B cell (primary cell): ENCODE measurements at regions not wholly inside any gene's neighbourhood (a gene's known extent, or its start where the extent isn't known, plus 50 kb on each side); places are given as distances from the start of the nearest gene placed in this dataset.

Experiments
- ATAC-seq: fragments of 200-7000 bp; cut with Tn5 transposase; one replicate; pipeline ENCODE4 v1.10.0; 2021; ENCODE audit warnings: low read depth, mild to moderate bottlenecking, moderate number of reproducible peaks, moderate library complexity
- CTCF ChIA-PET: fragments of 350-600 bp; sonication (Branson Sonifier 250); formaldehyde crosslinking; loops from one replicate; lab custom pipeline; 2021; ENCODE audit warnings: antibody characterized with exemption, inconsistent platforms; lab: Charles Lee
- POLR2A ChIA-PET: fragments of 350-600 bp; sonication (Branson Sonifier 250); formaldehyde crosslinking; loops from one replicate; lab custom pipeline; 2021; ENCODE audit warnings: antibody characterized with exemption; lab: Charles Lee
- DNase-seq: peaks from one replicate; pipeline ENCODE4 v3.0.0; 2013
- H2AFZ ChIP-seq: 2 replicates; pipeline ENCODE4 v1.6.1; 2012; ENCODE audit warnings: mild to moderate bottlenecking, low read depth, low read length; ENCODE audit not compliant: insufficient read depth, poor library complexity, severe bottlenecking
- H3K27ac ChIP-seq, 2 donors: 1 replicate in 1 of 2; 2 replicates in 1 of 2; pipeline ENCODE4 v1.5.1; 2012 to 2013; ENCODE audit warnings: low read length in 2 of 2, mild to moderate bottlenecking in 2 of 2, moderate library complexity in 1 of 2
- H3K27me3 ChIP-seq, 4 experiments: fragments of 200-600 bp in 1 of 4; sonication (generic) in 1 of 4; replicated peaks in 1 of 4; 1 replicate in 2 of 4; 2 replicates in 2 of 4; pipeline versions ENCODE4 v1.6.1 to v1.7.0; 2013 to 2016; ENCODE audit warnings: low read length in 3 of 4, mild to moderate bottlenecking in 2 of 4, mixed read lengths in 1 of 4, moderate library complexity in 1 of 4; ENCODE audit not compliant: insufficient read depth in 4 of 4, control insufficient read depth in 3 of 4; ENCODE audit errors: control extremely low read depth in 1 of 4
- H3K36me3 ChIP-seq, 2 experiments: replicated peaks in 1 of 2; 1 replicate in 1 of 2; 2 replicates in 1 of 2; pipeline versions ENCODE4 v1.6.1 to v1.7.1; 2013; ENCODE audit warnings: low read length in 1 of 2; ENCODE audit not compliant: insufficient read depth in 2 of 2, control insufficient read depth in 1 of 2; ENCODE audit errors: control extremely low read depth in 1 of 2, extremely low read depth in 1 of 2
- H3K4me1 ChIP-seq, 2 donors: fragments of 200-600 bp in 1 of 2; sonication (generic) in 1 of 2; 1 replicate in 1 of 2; 2 replicates in 1 of 2; pipeline versions ENCODE4 v1.5.1 to v1.6.1; 2013 to 2017; ENCODE audit warnings: low read length in 2 of 2; ENCODE audit not compliant: control insufficient read depth in 2 of 2, insufficient read depth in 2 of 2
- H3K4me2 ChIP-seq: replicated peaks from 2 replicates; pipeline ENCODE3; 2012; ENCODE audit warnings: mild to moderate bottlenecking, low read depth, low read length; ENCODE audit not compliant: poor library complexity, severe bottlenecking
- H3K4me3 ChIP-seq, 5 experiments: fragments of 200-600 bp in 1 of 5; sonication (generic) in 1 of 5; 1 replicate in 3 of 5; 2 replicates in 2 of 5; pipeline versions ENCODE4 v1.5.1 to v1.7.0; 2011 to 2016; ENCODE audit warnings: low read length in 4 of 5, mild to moderate bottlenecking in 4 of 5, low read depth in 2 of 5, control low read depth in 1 of 5, moderate library complexity in 1 of 5; ENCODE audit not compliant: insufficient read depth in 1 of 5; ENCODE audit errors: control extremely low read depth in 1 of 5, extremely low read depth in 1 of 5
- H3K79me2 ChIP-seq: fragments of 200-600 bp; sonication (generic); one replicate; pipeline ENCODE4 v1.6.0; 2016; ENCODE audit warnings: low read length; ENCODE audit not compliant: control insufficient read depth, insufficient read depth
- H3K9ac ChIP-seq: fragments of 200-600 bp; sonication (generic); 2 replicates; pipeline ENCODE4 v1.6.1; 2017; ENCODE audit warnings: mild to moderate bottlenecking, low read length, moderate library complexity
- H3K9me3 ChIP-seq, 3 donors: one replicate each; pipeline versions ENCODE4 v1.6.1 to v1.7.1; 2013; ENCODE audit warnings: low read length in 2 of 3; ENCODE audit not compliant: control insufficient read depth in 2 of 3, insufficient read depth in 1 of 3; ENCODE audit errors: control extremely low read depth in 1 of 3
- H4K20me1 ChIP-seq: 2 replicates; pipeline ENCODE4 v1.6.0; 2012; ENCODE audit warnings: mild to moderate bottlenecking, low read length; ENCODE audit not compliant: insufficient read depth, control insufficient read depth, poor library complexity, severe bottlenecking
- H3K27ac Mint-ChIP-seq: one replicate; pipeline ENCODE4 v1.8.0; 2021; ENCODE audit warnings: mixed read lengths
- H3K27me3 Mint-ChIP-seq: one replicate; pipeline ENCODE4 v1.8.0; 2021; ENCODE audit warnings: mixed read lengths
- H3K4me1 Mint-ChIP-seq: one replicate; pipeline ENCODE4 v1.8.0; 2021; ENCODE audit warnings: mixed read lengths
- H3K4me3 Mint-ChIP-seq: one replicate; pipeline ENCODE4 v1.8.0; 2021; ENCODE audit warnings: mixed read lengths
- H3K9me3 Mint-ChIP-seq: one replicate; pipeline ENCODE4 v1.8.0; 2022; ENCODE audit warnings: mixed read lengths; ENCODE audit not compliant: insufficient read depth
- CTCF ChIP-seq: fragments of 200-600 bp; IDR thresholded peaks from one replicate; pipeline ENCODE4 v1.8.0; 2022; ENCODE audit warnings: antibody characterized with exemption, mild to moderate bottlenecking
- EZH2 ChIP-seq: IDR thresholded peaks from 2 replicates; pipeline ENCODE4 v1.6.1; 2012; ENCODE audit warnings: borderline replicate concordance, low read depth, mild to moderate bottlenecking, moderate library complexity, low read length; ENCODE audit not compliant: insufficient read depth, poor library complexity, severe bottlenecking
- WGBS: methylation state at CpG from one replicate; pipeline ENCODE4 v1.1.5; 2013; ENCODE audit warnings: missing lambda C conversion rate; ENCODE audit not compliant: insufficient coverage; 5-methylcytosine and 5-hydroxymethylcytosine counted together
- intact Hi-C: fragments of 100-400 bp; cut with micrococcal nuclease; formaldehyde crosslinking; loops from one replicate; pipeline ENCODE4 v1.10.0; 2022

GRCh38 chr10:128729910-128730420, 603.7 kb upstream of the MKI67 start:
- no peak for DNase-seq
- CTCF ChIA-PET, result no interaction called here
- Histone ChIP-seq H2AFZ (no peak overlapping the region), H3K4me3 (no peak overlapping the region), H3K27ac (no peak overlapping the region), H3K79me2 (no peaks in the 10 kb centered on the region), H4K20me1 (no peaks in the 10 kb centered on the region), H3K4me1 (no peaks in the 10 kb centered on the region), H3K9ac (no peak overlapping the region), H3K27me3 (no peaks in the 10 kb centered on the region), H3K4me2 (no peak overlapping the region), H3K9me3 (peaks cover 0 to 5% (median 0%) of the 10 kb centered on the region in 3 donors), H3K36me3 (no peaks in the 10 kb centered on the region)
- WGBS, result 83% methylated on average over 3 of the region's 4 CpGs
- Mint-ChIP-seq H3K27me3 (no peaks in the 10 kb centered on the region), H3K9me3 (no peaks in the 10 kb centered on the region), H3K4me1 (no peaks in the 10 kb centered on the region), H3K27ac (no peak overlapping the region), H3K4me3 (no peak overlapping the region)
- no peak for ATAC-seq
- intact Hi-C loops, result no loop called here
- no peak for TF ChIP-seq EZH2
- no peak for TF ChIP-seq CTCF
- POLR2A ChIA-PET, result no interaction called here

- CTCF ChIA-PET, result no interaction called here
- Histone ChIP-seq H3K9me3 (peaks cover 0 to 5% (median 0%) of the 10 kb centered on the region in 3 donors), H2AFZ (no peak overlapping the region), H3K27me3 (no peaks in the 10 kb centered on the region), H3K4me2 (no peak overlapping the region), H3K4me1 (no peaks in the 10 kb centered on the region), H3K79me2 (no peaks in the 10 kb centered on the region), H3K36me3 (no peaks in the 10 kb centered on the region), H4K20me1 (no peaks in the 10 kb centered on the region), H3K4me3 (no peak overlapping the region), H3K27ac (no peak overlapping the region), H3K9ac (no peak overlapping the region)
- ATAC-seq (no peak), DNase-seq (no peak)
- 94% methylated on average over 13 of the region's 13 CpGs for WGBS
- Mint-ChIP-seq H3K4me1 (no peaks in the 10 kb centered on the region), H3K4me3 (no peak overlapping the region), H3K9me3 (no peaks in the 10 kb centered on the region), H3K27ac (no peak overlapping the region), H3K27me3 (no peaks in the 10 kb centered on the region)
- POLR2A ChIA-PET, result no interaction called here
- intact Hi-C loops, result no loop called here
- TF ChIP-seq EZH2, result no peak
- no peak for TF ChIP-seq CTCF
These were observed 604.7 kb upstream of the MKI67 start for GRCh38 chr10:128730922-128731321.
